HepG2 (cell line): ENCODE measurements at regions not wholly inside any gene's neighbourhood (a gene's known extent, or its start where the extent isn't known, plus 50 kb on each side); places are given as distances from the start of the nearest gene placed in this dataset.

Experiments used
- ATAC-seq: fragments of 200-7000 bp; cut with Tn5 transposase; 3 replicates; pipeline ENCODE4 v1.9.1; 2020; ENCODE audit warnings: mild to moderate bottlenecking, moderate library complexity
- BruUV-seq: library from RNA; stranded (reverse); fragments of 400-500 nt; replicated peaks from 2 replicates; lab custom pipeline; 2021; lab: Mats Ljungman, UMichigan
- CTCF ChIA-PET: fragments of 300-600 bp; formaldehyde crosslinking; extraction: SDS; loops from one replicate; lab custom pipeline; 2021; ENCODE audit warnings: low total read pairs, inconsistent platforms, low intra/inter-chr PET ratio; lab: Yijun Ruan, JAX
- POLR2A ChIA-PET: fragments of 350-600 bp; sonication (Branson Sonifier 250); formaldehyde crosslinking; loops from one replicate; lab custom pipeline; 2020; ENCODE audit warnings: antibody characterized with exemption, inconsistent platforms; lab: Yijun Ruan, JAX
- DNase-seq: peaks from one replicate; pipeline ENCODE4 v3.0.0-alpha.2; 2015; ENCODE audit warnings: low spot score
- FAIRE-seq: peaks from 3 replicates; lab custom pipeline; 2011; peaks lifted over from hg19 to GRCh38; lab: Jason Lieb, UNC
- H2AFZ ChIP-seq: one replicate; pipeline ENCODE4 v1.6.1; 2011; ENCODE audit warnings: low read length, inconsistent platforms
- H3K27ac ChIP-seq: fragments of 300-600 bp; 3 replicates; pipeline ENCODE4 v1.8.0; 2011; ENCODE audit warnings: mixed run types, mild to moderate bottlenecking, mixed read lengths, low read length, inconsistent platforms; ENCODE audit not compliant: insufficient read depth; ENCODE audit errors: extremely low read length
- H3K27me3 ChIP-seq, 2 experiments: fragments of 200-600 bp in 1 of 2; 2 replicates in 1 of 2; 3 replicates in 1 of 2; pipeline versions ENCODE4 v1.6.0 to v1.8.0; 2011; ENCODE audit warnings: low read length in 2 of 2, mild to moderate bottlenecking in 2 of 2, moderate library complexity in 2 of 2, inconsistent platforms in 1 of 2; ENCODE audit not compliant: insufficient read depth in 2 of 2, control insufficient read depth in 1 of 2
- H3K36me3 ChIP-seq, 2 experiments: fragments of 200-600 bp in 1 of 2; replicated peaks in 1 of 2; 2 replicates in 1 of 2; 3 replicates in 1 of 2; pipeline versions ENCODE4 v1.5.1 to v1.8.0; 2011; ENCODE audit warnings: low read length in 2 of 2, inconsistent platforms in 1 of 2; ENCODE audit not compliant: insufficient read depth in 2 of 2, control insufficient read depth in 1 of 2
- H3K4me1 ChIP-seq: 2 replicates; pipeline ENCODE4 v1.5.1; 2012; ENCODE audit warnings: low read length, inconsistent platforms; ENCODE audit not compliant: insufficient read depth
- H3K4me2 ChIP-seq: 2 replicates; pipeline ENCODE4 v1.6.0; 2011; ENCODE audit warnings: low read depth, low read length, inconsistent platforms
- H3K4me3 ChIP-seq, 3 experiments: fragments of 200-600 bp in 1 of 3; sonication (generic), shearing (Covaris generic) in 1 of 3; replicated peaks in 1 of 3; 2 replicates each; pipeline ENCODE4 v1.5.1; 2011 to 2016; ENCODE audit warnings: low read length in 3 of 3, inconsistent platforms in 2 of 3, low read depth in 2 of 3, mild to moderate bottlenecking in 2 of 3, control low read depth in 1 of 3, mixed read lengths in 1 of 3; ENCODE audit not compliant: insufficient read depth in 1 of 3
- H3K79me2 ChIP-seq: one replicate; pipeline ENCODE4 v1.6.1; 2011; ENCODE audit warnings: low read length, inconsistent platforms; ENCODE audit not compliant: insufficient read depth
- H3K9ac ChIP-seq: 2 replicates; pipeline ENCODE4 v1.6.0; 2011; ENCODE audit warnings: mild to moderate bottlenecking, low read depth, low read length, inconsistent platforms; ENCODE audit not compliant: insufficient read depth
- H3K9me3 ChIP-seq: 2 replicates; pipeline ENCODE4 v1.5.1; 2012; ENCODE audit warnings: mild to moderate bottlenecking, low read length
- H4K20me1 ChIP-seq: 2 replicates; pipeline ENCODE4 v1.6.0; 2011; ENCODE audit warnings: inconsistent platforms, mild to moderate bottlenecking, low read length, moderate library complexity; ENCODE audit not compliant: insufficient read depth
- CEBPG ChIP-seq: IDR thresholded peaks from 2 replicates; pipeline ENCODE4 v1.6.1; 2016
- MAFF ChIP-seq: IDR thresholded peaks from 2 replicates; pipeline ENCODE4 v1.6.1; 2011; ENCODE audit warnings: low read depth, low read length, improper control_type of control experiment
- MAFK ChIP-seq, 2 experiments: IDR thresholded peaks in 1 of 2; conservative IDR thresholded peaks in 1 of 2; 2 replicates each; pipeline ENCODE4 v1.6.1; 2011; ENCODE audit warnings: improper control_type of control experiment in 2 of 2, low read length in 2 of 2
- TFDP1 ChIP-seq: IDR thresholded peaks from 2 replicates; pipeline ENCODE4 v1.6.1; 2016; ENCODE audit warnings: missing compliant biosample characterization, missing genetic modification reagents, borderline replicate concordance
- WIZ ChIP-seq: sonication (generic); formaldehyde crosslinking; IDR thresholded peaks from 2 replicates; pipeline ENCODE4 v1.5.1; 2020; ENCODE audit warnings: mild to moderate bottlenecking, missing genetic modification reagents
- ZNF318 ChIP-seq: sonication (generic); formaldehyde crosslinking; IDR thresholded peaks from 2 replicates; pipeline ENCODE4 v1.4.0; 2020; ENCODE audit warnings: mild to moderate bottlenecking, missing genetic modification reagents
- WGBS: methylation state at CpG from one replicate; pipeline ENCODE4 v1.1.6; 2017; ENCODE audit warnings: low lambda C conversion rate; 5-methylcytosine and 5-hydroxymethylcytosine counted together
- in situ Hi-C: cut with HindIII; loops from 2 replicates; pipeline ENCODE4 v1.10.0; 2017; ENCODE audit warnings: low pct_unique_long_range_greater_than_20kb; ENCODE audit not compliant: extremely low pct_ligation_motif_present
- intact Hi-C: fragments of 100-400 bp; cut with micrococcal nuclease; formaldehyde crosslinking; loops from one replicate; pipeline ENCODE4 v1.10.0; 2022; ENCODE audit not compliant: unreplicated experiment

GRCh38 chr2:83221258-83221657 is 1237.8 kb downstream of the SUCLG1 start (continued):
- TF ChIP-seq ZNF318 (CRISPR knock-in tag) (no peak), TFDP1 (no peak), CEBPG (CRISPR knock-in tag) (peak; percentile 63)

GRCh38 chr2:83217854-83218253 is 1241.2 kb downstream of the SUCLG1 start:
- no peak for ATAC-seq
- TF ChIP-seq WIZ (CRISPR knock-in tag) (no peak), MAFF (peak; percentile 91), MAFK (conservative IDR thresholded peaks at IDR 0.05 in 1 of 2, IDR thresholded peaks at IDR 0.05 in 1 of 2; ENCODE audit: low read length in 2 of 2) (peak; percentile 82 to 95)
- 43% methylated on average over 4 of the region's 4 CpGs for WGBS

More at GRCh38 chr2:83217854-83218253, 1241.2 kb downstream of the SUCLG1 start:
- Histone ChIP-seq H3K27me3 (no peaks in the 10 kb centered on the region), H3K79me2 (no peaks in the 10 kb centered on the region), H3K36me3 (no peaks in the 10 kb centered on the region), H3K4me1 (no peaks in the 10 kb centered on the region), H3K9ac (no peak overlapping the region), H3K9me3 (peaks cover 47% of the 10 kb centered on the region), H4K20me1 (no peaks in the 10 kb centered on the region), H3K27ac (no peak overlapping the region), H2AFZ (no peak overlapping the region), H3K4me3 (no peak overlapping the region), H3K4me2 (no peak overlapping the region)
- no TSS peak for BruUV-seq
- FAIRE-seq (no peak), DNase-seq (no peak)
- intact Hi-C loops: no loop called here
- in situ Hi-C loops: no loop called here
- ChIA-PET POLR2A (no interaction called here), CTCF (no interaction called here)
